HG02642 (cell line): ENCODE measurements at regions not wholly inside any gene's neighbourhood (a gene's known extent, or its start where the extent isn't known, plus 50 kb on each side); places are given as distances from the start of the nearest gene placed in this dataset.

Source experiments
- ATAC-seq: cut with Tn5 transposase; IDR thresholded peaks from one replicate; pipeline ENCODE4 v1.9.1; 2021; ENCODE audit warnings: mild to moderate bottlenecking; ENCODE audit not compliant: unreplicated experiment, poor library complexity

DNA sequence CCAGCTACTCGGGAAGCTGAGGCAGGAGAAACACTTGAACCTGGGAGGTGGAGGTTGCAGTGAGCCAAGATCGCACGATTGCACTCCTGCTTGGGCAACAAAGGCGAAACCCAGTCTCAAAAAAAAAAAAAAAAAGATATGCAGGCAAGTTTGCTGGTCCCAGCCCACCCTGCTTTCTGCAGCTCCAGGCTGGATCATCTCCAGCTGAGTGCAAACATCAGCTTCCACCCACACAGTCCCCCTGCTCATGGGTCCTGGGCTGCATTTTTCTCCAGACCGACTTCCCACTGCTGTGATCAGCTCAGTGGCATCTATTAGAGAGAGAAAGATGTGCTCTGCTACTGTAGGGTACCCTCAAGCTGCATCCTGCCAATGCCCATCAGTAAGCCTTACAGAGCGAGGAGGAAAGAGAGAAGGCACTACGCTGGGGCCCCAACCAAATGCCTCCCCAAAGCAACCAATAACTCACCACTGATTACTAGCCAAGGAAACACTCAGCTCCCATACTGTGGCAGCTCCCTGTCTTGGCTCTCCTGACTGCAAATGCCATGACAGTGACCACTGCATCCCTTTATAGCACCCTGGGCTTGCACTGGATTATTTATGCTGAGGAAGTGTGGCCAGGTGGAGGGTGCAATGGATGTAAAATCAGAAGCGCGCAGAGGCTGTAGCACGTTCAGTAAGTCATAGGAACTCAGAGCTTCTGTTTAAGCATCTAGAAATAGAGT, 170.9 kb upstream of the ZNF507 start:
- ATAC-seq, result no peak

DNA sequence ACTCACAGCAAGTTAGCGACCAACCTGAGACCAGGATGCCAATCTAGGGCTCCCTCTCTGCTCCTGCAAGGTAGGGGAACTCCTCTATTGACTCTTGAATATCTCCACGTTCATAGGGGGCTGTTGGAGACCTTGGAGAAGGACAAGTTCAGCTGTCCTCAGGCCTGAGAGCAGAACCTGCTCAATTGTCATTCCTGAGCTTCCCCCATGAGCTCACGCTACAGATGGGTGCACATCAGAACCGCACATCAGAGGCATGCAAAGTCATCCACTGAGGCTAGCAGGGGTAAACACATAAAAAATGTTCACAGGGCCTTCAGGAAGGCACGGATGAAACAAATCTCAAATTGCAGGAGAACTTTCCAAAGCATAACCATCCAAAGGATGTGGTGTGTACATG, 168.8 kb upstream of the ZNF507 start:
- ATAC-seq, result no peak

DNA sequence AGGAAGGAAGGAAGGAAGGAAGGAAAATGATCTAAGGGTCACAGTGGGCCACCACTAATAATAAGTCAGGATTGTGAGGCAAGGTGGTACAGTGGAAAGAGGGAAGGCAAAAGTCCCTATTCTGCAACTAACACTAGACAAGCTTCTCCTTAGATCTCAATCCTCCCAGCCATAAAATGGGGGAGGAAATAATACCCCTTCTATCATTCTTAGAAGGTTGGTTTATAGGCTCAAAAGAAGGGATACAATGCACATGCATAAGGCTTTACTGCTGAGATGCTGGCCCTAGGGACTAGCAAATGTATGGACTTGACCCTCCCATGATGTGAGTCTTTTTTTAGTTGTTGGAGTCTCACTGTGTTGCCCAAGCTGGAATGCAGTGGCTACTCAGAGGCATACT, 167.7 kb upstream of the ZNF507 start:
- no peak for ATAC-seq

DNA sequence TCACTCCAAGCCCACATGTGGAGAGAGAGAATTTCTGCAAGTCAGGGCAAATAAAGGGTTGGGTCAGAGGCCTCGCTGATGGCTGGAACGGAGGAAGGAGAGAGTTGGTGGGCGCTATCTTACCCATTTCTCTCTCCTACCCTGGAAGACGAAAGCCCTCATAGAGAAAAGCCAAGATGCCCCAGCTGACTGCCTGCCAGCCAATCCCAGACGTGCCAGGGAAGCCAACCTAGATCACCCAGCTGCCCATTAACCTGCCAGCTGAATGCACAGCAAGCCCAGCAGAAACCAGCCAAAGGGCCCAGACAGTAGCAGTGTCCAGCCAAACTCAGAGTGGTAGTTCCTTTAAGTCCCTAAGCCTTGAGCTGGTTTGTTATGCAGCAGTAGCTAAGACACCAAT, 167.0 kb upstream of the ZNF507 start:
- no peak for ATAC-seq

DNA sequence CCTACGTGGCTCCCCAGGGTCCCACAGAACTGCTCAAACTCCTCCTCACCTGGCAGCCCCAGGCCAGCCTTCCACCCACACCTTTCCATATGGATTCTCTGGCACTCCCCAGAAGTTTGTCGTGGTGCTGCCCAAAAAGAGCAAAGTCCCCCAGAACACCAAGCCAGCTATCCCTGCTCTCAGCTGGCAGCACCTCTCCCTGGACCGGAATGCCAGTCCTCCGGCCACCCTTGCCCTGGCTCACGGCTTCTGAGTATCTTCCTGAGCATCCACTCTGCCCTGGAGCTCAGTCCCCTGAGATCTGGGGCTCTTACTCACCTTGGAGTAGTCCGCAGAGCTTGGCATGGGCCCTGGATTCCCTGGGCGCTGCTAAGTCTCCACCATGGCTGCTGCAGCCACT, 166.5 kb upstream of the ZNF507 start:
- ATAC-seq, result no peak

DNA sequence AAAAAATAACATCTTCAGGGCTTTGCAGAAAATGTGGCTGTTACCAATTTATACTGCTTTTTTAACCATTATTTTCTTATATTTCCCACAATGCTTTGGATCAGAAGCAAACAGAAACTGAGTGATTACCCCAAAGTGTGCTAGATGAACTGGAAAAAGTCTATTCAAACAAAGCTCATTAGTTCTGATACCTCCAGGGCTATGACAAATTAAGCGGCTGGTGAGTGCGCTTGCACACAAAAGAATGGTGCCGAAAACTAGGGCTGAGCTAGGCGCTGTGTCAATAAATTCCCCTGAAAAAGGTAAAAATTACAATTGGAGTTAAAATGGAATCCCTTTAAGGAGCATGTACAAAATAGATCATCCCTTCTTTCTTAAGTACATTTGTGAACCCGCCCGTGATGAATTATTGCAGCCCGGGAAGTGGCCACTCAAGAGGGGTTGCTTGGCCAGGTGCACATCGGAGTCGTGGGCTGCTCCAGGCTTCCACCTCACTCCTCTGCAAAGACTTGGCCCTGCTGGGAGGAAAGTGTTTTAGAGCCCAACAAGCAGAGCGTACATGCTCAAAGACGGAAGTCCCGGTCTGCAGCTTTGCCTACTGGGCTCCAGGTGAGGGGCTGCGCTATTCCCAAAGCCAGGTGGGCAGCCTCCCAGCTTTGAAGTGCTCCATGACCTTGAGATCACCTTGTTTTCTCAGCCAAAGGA, 164.0 kb upstream of the ZNF507 start:
- ATAC-seq, result no peak

DNA sequence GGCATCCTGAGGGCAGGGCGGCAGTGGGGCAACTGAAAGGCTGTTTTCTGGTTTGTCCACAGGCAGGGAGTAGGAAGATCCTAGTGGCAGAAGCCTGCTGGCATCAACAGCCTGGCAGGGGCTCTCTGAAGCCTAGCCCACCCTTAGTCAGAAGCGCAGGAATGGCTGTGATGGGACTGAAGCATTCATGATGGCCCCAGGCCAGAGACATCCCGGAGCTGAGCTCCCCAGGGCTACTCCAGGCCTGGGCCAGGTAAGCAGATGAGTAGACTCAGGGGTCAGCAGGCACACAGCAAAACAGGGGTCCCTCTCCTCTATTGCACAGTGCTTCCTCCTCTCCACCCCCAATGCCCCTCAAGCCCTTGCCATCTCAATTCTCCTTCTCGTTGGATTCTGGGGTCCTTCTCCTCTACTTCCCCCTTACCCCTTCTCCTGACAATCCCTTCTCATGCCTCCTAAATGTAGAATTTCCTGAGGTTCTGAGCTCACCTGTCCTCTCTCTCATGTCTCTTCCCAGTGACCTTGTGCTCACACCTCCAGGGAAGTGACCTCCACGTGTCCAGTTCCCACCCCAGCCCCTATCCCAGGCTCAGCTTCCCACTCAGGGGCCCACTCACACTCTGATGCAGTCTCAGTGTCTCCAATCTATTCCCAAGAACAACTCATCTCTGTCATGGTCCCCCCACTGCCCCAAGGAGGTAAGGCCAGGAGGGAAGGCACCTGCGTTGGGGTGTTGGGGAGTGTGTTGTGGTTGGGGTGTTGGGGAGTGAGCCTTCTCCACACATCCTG, 158.7 kb upstream of the ZNF507 start:
- no peak for ATAC-seq

DNA sequence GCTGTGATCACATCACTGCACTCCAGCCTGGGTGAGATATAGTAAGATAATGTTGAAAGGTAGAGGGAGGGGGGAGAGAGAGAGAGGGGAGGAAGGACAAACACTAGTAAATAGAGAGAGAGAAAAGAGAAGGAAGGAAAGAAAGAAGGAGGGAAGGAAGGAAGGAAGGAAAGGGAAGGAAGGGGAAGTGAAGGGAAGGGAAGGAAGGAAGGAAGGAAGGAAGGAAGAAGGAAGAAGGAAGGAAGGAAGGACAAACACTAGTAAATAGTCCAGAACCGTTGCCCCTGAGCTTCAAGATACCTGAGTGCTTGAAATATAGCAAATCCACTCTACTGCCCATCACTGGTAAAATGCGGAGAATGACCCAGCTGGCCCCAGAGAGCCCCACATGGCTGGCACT, 156.5 kb upstream of the ZNF507 start:
- no peak for ATAC-seq

DNA sequence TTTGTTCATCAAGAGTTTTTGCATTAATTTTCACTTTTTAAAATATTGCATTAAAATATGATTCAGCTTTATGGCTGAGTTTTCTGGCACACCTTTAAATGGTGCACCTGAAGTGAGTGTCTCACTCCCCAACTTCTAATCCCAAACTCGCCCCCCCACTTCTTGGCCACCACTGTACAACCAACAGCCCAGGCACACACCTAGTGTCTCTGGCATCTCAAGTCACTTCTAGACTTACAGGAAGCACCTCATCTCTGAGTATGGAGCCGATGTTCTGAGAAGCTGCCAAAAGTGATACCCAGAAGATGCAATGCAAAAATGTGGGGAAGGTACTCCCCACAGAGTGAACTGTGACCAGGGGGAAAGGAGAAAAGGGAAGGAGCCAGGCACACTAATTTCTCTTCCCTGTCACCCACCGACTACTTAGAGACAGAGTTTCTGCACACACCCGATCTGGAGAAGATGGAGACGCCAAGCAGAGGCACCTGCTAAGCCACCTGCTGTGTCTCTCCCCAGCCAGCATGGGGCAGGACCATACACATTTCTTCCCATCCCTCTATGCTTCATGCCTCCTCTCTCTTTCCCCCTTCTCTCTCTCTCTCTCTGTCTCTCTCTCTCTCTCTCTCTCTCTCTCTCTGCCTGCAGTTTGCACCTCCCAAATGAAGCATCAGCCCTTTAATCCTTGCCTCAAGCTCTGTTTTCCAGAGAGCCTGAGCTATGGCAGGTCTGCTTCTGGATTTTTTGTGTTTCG, 155.3 kb upstream of the ZNF507 start:
- ATAC-seq, result no peak

DNA sequence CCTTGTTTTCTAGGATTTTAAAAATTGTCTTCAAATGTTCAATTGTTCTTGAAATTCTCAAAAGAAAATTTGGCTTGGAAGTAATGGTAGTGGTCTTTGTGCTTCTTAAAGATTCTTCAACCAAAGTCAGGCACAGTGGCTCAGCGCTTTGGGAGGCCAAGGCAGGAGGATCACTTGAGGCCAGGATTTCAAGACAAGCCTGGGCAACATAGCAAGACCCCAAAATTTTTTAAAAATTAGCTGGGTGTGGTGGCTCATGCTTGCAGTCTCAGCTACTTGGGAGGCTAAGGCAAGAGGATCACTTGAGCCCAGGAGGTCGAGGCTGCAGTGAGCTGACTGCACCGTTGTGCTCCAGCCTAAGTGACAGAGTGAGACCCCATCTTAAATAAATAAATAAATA, 153.5 kb upstream of the ZNF507 start:
- ATAC-seq, result no peak

DNA sequence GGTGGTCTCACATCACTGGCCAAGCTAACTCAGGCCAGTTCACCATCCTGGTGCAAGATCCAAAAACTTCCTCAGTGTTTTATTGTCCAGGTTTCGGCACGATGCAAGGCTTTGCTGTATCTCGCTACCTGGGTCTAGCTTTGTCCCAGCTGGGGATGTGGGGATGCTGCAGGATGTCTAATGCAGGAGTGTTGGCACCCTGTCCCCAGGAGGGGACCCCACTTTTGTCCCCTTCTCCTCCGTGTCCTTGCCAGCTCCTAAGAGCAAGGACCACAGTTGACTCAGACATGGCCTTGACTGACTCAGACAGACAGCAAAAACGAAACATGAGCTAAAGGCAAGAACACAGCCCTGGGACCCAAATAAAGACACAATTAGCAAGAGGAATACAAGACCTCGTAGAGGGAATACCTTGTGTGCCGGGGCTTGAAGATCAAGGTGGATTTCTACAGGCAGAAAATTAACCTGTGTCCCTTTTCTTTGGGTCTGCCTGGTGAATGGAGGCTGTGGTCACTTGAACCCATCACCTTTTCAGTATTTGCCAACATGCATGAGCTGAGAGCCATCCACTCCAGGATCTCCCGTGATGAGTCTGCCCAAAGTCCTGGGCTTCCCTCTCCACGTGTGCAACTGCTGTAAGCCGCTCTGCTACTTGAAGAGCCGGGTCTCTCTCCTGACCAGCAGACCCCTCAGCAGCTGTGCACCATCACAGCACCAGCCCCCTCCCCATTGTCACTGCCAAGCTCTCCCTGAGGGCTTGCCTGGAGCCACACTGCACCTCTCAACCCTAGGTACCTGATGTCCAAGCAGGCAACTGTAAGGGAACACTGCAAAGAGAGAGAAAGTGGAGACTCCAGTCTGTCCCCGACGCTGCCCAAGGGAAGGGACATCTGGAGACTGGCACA, 149.5 kb upstream of the ZNF507 start:
- ATAC-seq, result no peak

DNA sequence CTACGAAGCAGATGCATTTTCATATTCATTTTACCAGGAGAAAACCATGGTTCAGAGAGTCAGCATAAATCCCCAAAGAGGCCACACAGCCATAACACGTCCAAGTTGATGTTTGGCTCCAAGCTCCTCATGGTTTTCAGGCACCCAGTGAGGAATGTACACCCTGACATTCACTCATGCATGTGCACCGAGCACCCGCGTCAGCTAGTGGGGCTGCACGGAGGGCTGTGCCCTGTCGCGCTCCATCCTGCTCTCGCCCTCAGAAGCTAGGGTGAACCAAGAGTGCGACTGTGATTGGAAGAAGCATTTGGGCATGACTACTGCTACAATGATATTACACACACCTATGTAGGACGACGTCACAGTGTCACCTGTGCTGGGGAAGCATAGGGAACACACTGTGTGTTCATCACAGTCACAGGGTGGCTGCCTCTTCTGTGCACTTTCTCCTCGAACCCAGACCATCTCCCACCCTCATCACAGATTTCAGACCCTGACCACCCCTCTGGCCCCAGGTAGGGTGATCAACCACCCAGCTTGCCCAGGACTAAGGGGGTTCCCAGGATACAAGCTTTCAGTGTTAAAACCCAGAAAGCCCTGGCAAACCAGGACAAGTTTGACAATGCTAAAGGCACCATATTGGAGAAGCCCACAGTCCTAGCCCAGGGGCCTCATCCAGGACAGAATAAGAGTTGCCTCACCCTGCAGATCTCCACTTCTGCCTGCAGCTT, 148.6 kb upstream of the ZNF507 start:
- no peak for ATAC-seq

DNA sequence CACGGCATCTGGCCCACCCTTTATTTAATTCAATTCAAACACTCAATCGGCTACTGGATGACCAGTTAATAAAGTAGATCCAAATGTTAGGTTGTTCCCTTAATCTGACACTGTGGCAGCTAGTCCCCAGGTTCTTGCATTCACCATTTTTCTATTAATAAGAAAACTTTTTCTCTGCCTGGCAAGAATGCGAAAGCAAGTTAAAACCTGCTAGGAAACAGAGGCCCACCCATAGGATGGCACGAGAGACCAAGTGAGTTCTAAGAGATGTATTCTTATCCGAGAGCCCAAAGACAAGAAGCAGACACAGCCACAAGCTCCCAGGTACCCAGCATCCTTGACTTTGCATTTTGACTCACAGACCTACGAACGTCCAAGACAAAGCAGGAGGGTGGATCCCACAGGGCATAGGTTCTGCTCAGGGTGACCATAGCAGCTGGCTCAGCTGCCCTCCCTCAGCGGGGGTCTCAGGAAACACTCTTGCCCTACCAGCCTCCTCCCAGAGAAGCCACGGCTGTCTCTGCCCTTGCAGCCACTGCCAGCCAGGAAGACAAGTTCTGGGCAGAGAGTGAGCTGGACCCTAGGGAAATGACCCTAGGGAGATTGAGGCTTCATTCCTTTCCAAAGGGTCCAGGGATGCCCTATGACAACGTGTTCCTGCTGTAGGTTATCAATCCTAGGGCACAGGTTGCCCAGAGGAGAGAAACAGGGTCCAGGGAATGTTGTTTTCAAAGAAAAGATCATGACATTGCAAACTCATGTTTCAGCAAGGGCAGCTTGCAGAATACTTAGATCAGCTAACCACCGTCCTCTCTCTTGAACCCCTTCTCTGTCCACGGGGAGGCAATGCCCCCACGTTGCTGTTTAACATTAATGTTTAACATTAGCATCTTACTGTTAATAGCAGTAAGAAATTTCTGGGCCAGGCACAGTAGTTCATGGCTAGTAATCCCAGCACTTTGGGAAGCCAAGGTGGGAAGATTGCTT, 147.2 kb upstream of the ZNF507 start:
- no peak for ATAC-seq

DNA sequence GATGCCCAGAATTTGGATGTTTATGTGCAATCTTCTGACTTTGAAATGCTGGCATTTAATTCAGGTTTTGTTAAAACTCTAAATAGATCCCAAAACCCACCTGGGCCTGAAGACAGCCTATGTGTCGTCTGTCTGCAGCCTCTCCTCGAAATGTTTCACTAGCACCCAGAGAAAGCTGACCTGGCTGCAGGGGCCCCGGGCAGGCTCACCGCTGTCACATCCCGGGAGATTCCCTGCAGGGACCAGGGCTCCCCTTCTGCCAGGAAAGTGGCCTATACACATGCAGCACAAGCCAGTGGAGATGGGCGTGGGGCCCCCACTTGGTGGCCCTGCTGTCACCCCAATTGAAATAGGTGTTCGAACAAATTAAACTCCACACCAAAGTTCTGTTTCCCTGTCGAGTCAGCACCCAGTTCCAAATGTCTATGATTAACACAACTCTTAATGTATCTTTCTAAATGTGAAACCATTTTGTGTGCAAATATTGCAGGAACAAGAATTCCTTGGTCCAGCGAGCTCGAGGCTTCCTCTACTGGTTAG, 145.8 kb upstream of the ZNF507 start:
- ATAC-seq, result no peak

DNA sequence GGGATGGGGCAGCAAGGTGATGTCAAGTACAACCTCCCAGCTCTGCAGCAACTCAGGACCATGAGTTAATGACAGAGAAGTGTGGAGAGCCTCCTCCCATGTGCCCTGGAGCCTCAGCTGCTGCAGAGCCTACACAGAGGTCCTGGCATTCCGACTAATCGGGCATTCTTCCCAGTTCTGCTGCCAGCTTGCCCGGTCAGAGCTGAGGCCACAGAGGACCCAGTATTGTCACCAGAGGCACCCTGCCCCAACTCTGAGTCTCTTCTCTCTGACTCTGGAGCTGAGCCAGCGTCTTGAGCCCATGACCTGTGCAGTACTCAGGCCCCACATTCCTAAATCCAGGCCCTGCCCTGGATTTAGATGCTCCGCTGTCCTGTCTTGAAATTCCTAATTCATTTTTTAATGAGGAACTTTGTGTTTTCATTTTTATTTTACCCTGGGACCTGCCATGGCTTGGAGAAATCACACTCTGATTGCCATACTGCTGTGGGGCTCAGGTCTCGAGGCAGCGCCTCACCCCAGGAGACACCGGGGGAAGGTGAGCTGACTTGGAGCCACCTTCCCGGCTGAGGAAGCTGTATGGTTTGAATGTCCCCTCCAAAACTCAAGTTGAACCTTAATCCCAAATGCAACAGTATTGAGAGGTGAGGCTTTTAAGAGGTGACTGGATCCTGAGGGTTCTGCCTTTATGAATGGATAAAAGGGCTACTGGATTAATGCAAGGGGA, 144.9 kb upstream of the ZNF507 start:
- ATAC-seq, result no peak

DNA sequence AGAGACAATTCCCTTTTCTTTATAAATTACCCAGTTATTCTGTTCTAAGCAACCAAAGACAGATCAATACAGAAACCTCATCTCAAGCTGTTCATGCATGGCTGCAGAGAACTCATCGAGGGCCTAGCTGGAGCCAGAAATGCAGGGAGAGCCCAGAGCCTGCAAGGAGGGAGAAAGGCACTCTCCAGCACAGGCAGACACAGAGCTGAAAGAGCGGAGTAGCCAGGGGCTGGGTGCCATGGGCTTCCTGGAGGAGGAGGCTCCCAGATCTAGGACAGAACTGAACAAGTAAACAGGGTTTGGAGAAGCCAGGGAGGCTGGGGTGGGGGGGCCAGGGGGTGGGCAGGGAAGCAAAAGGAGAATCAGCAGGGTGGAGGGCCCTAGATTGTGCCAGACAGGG, 144.2 kb upstream of the ZNF507 start:
- no peak for ATAC-seq

DNA sequence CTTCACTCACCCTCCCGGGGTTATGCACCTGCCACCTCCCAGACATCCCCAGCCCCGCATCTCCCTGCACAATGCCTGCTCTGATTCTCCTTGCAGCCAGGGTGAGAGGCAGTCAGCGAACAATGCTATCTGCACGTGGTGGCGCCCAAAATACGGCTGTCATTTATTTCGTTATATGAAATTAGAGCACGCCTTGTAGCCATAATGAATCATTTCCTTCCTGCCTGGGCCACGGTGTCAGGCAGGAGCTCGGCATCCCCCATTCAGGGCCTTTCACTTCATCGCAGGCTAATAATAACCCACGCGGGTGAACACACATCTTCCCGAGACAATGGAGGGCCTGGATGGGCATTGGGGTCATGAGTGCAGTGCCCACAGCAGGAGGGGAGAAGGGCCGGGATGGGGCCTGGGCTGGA, 143.8 kb upstream of the ZNF507 start:
- ATAC-seq, result no peak
